Endothelial cell of umbilical vein (primary cell): ENCODE measurements at regions not wholly inside any gene's neighbourhood (a gene's known extent, or its start where the extent isn't known, plus 50 kb on each side); places are given as distances from the start of the nearest gene placed in this dataset.
A peak's percentile ranks its signal among the peaks of the same experiment; 100 is the strongest.

Experiments
- BruUV-seq: library from RNA; stranded (reverse); fragments of 400-500 nt; replicated peaks from 2 replicates; lab custom pipeline; 2021; lab: Mats Ljungman, UMichigan
- CTCF ChIA-PET: fragments of 300-600, 350-600 bp; sonication (Branson Sonifier 250); formaldehyde crosslinking; loops from one replicate; lab custom pipeline; 2021; ENCODE audit warnings: antibody characterized with exemption, inconsistent platforms; lab: Charles Lee
- POLR2A ChIA-PET: fragments of 300-600, 350-600 bp; sonication (Branson Sonifier 250); formaldehyde crosslinking; loops from one replicate; lab custom pipeline; 2021; ENCODE audit warnings: antibody characterized with exemption, inconsistent platforms; lab: Charles Lee
- DNase-seq: peaks from one replicate; pipeline ENCODE4 v3.0.0-alpha.2; 2011; ENCODE audit warnings: low read depth, low spot score
- FAIRE-seq: peaks from 2 replicates; lab custom pipeline; 2011; peaks lifted over from hg19 to GRCh38; lab: Jason Lieb, UNC
- H2AFZ ChIP-seq: 2 replicates; pipeline ENCODE4 v1.6.0; 2012; ENCODE audit warnings: low read depth, low read length, control low read depth, inconsistent platforms
- H3K27ac ChIP-seq: 2 replicates; pipeline ENCODE4 v1.5.1; 2011; ENCODE audit warnings: low read depth, mild to moderate bottlenecking, control low read depth, low read length, moderate library complexity; ENCODE audit not compliant: insufficient read depth
- H3K27me3 ChIP-seq, 2 experiments: 2 replicates each; pipeline versions ENCODE4 v1.6.0 to v1.6.1; 2011; ENCODE audit warnings: low read length in 2 of 2, mixed read lengths in 1 of 2; ENCODE audit not compliant: control insufficient read depth in 2 of 2, insufficient read depth in 2 of 2
- H3K36me3 ChIP-seq, 2 experiments: 2 replicates in 1 of 2; 3 replicates in 1 of 2; pipeline ENCODE4 v1.5.1; 2011; ENCODE audit warnings: low read length in 2 of 2, mild to moderate bottlenecking in 1 of 2, moderate library complexity in 1 of 2; ENCODE audit not compliant: control insufficient read depth in 2 of 2, insufficient read depth in 2 of 2; ENCODE audit errors: extremely low read depth in 1 of 2
- H3K4me1 ChIP-seq: 3 replicates; pipeline ENCODE4 v1.5.1; 2011; ENCODE audit warnings: mild to moderate bottlenecking, low read length; ENCODE audit not compliant: control insufficient read depth, insufficient read depth; ENCODE audit errors: extremely low read depth
- H3K4me2 ChIP-seq: 2 replicates; pipeline ENCODE4 v1.6.1; 2011; ENCODE audit warnings: low read length, control low read depth, mixed read lengths; ENCODE audit not compliant: insufficient read depth
- H3K4me3 ChIP-seq, 3 experiments: fragments of 200-600 bp in 1 of 3; sonication (generic), shearing (Covaris generic) in 1 of 3; replicated peaks in 1 of 3; 2 replicates each; pipeline ENCODE4 v1.5.1; 2011 to 2016; ENCODE audit warnings: control low read depth in 3 of 3, low read length in 3 of 3, mild to moderate bottlenecking in 2 of 3, inconsistent platforms in 1 of 3, low read depth in 1 of 3, moderate library complexity in 1 of 3; ENCODE audit not compliant: insufficient read depth in 1 of 3
- H3K79me2 ChIP-seq: 2 replicates; pipeline ENCODE4 v1.6.0; 2012; ENCODE audit warnings: low read length, inconsistent platforms; ENCODE audit not compliant: control insufficient read depth, insufficient read depth
- H3K9ac ChIP-seq: replicated peaks from 2 replicates; pipeline ENCODE3; 2011; ENCODE audit warnings: low read length, control low read depth; ENCODE audit not compliant: insufficient read depth; ENCODE audit errors: extremely low read depth
- H3K9me1 ChIP-seq: replicated peaks from 3 replicates; pipeline ENCODE4 v1.6.0; 2011; ENCODE audit warnings: mild to moderate bottlenecking, low read length; ENCODE audit not compliant: control insufficient read depth, insufficient read depth; ENCODE audit errors: extremely low read depth
- H3K9me3 ChIP-seq: replicated peaks from 2 replicates; pipeline ENCODE4 v1.5.1; 2012; ENCODE audit warnings: low read length, inconsistent platforms; ENCODE audit not compliant: control insufficient read depth, insufficient read depth
- H4K20me1 ChIP-seq: replicated peaks from 2 replicates; pipeline ENCODE3; 2011; ENCODE audit warnings: mild to moderate bottlenecking, low read length; ENCODE audit not compliant: control insufficient read depth, insufficient read depth; ENCODE audit errors: extremely low read depth
- CTCF ChIP-seq, 2 donors: IDR thresholded peaks; 1 replicate in 1 of 2; 2 replicates in 1 of 2; pipeline ENCODE4 v1.5.1; 2011; ENCODE audit warnings: low read length in 2 of 2, mild to moderate bottlenecking in 2 of 2, moderate library complexity in 2 of 2, control low read depth in 1 of 2, inconsistent platforms in 1 of 2, low read depth in 1 of 2; ENCODE audit not compliant: insufficient read depth in 1 of 2; ENCODE audit errors: extremely low read depth in 1 of 2
- EZH2 ChIP-seq: IDR thresholded peaks from 2 replicates; pipeline ENCODE4 v1.6.1; 2012; ENCODE audit warnings: borderline replicate concordance, low read depth, mild to moderate bottlenecking, moderate library complexity, low read length, inconsistent platforms; ENCODE audit not compliant: severe bottlenecking
- FOS ChIP-seq: IDR thresholded peaks from 2 replicates; pipeline ENCODE4 v1.6.1; 2011; ENCODE audit warnings: mild to moderate bottlenecking, low read length, moderate library complexity, borderline replicate concordance; ENCODE audit not compliant: insufficient read depth
- GATA2 ChIP-seq: IDR thresholded peaks from 2 replicates; pipeline ENCODE4 v1.7.0; 2011; ENCODE audit warnings: low read depth, mild to moderate bottlenecking, moderate library complexity, mixed read lengths, low read length; ENCODE audit not compliant: insufficient read length, insufficient read depth
- JUN ChIP-seq: IDR thresholded peaks from 2 replicates; pipeline ENCODE4 v1.6.1; 2011; ENCODE audit warnings: borderline replicate concordance, low read depth; ENCODE audit not compliant: insufficient read length, insufficient read depth
- MAX ChIP-seq: IDR thresholded peaks from 2 replicates; pipeline ENCODE4 v1.6.1; 2011; ENCODE audit not compliant: insufficient read depth, insufficient read length
- MYC ChIP-seq: IDR thresholded peaks from one replicate; pipeline ENCODE4 v1.6.1; 2011; ENCODE audit warnings: mild to moderate bottlenecking, low read depth, low read length
- POLR2A ChIP-seq: IDR thresholded peaks from 2 replicates; pipeline ENCODE4 v1.6.1; 2012; ENCODE audit warnings: low read depth, mild to moderate bottlenecking, control low read depth, low read length
- POLR2AphosphoS5 ChIP-seq: IDR thresholded peaks from 2 replicates; pipeline ENCODE4 v1.6.1; 2012; ENCODE audit warnings: low read depth, mild to moderate bottlenecking, control low read depth, low read length, moderate library complexity; ENCODE audit not compliant: insufficient read depth
- dilution Hi-C: fragments of 300-500 bp; cut with MboI; formaldehyde crosslinking; loops from one replicate; pipeline ENCODE4 v1.15.0; 2019; ENCODE audit warnings: low sequenced_read_pairs; ENCODE audit not compliant: extremely low pct_ligation_motif_present
- intact Hi-C: fragments of 100-400 bp; cut with micrococcal nuclease; formaldehyde crosslinking; loops from one replicate; pipeline ENCODE4 v1.10.0; 2022

GRCh38 chr1:218588540-218589172 lies 243.5 kb downstream of the TGFB2 start:
- CTCF ChIA-PET: interaction anchor here (0.7 to 1.7 kb wide), 4 partner anchors 10 to 478 kb away, joined by 3 to 4 read pairs (median 3); no protein-coding TSS in a partner anchor
- H3K4me1 ChIP-seq: peaks cover 33% of the 10 kb centered on the region

More at GRCh38 chr1:218588540-218589172, 243.5 kb downstream of the TGFB2 start:
- TF ChIP-seq MYC (no peak), GATA2 (no peak), EZH2 (no peak), POLR2AphosphoS5 (no peak), POLR2A (no peak), JUN (no peak), MAX (no peak), FOS (no peak), CTCF (IDR thresholded peaks at IDR 0.05; ENCODE audit: extremely low read depth in 1 of 2, insufficient read depth in 1 of 2, low read depth in 1 of 2, low read length in 2 of 2) (no peak)
- H3K27me3 ChIP-seq: no peaks in the 10 kb centered on the region
- no peaks in the 10 kb centered on the region for H3K9me1 ChIP-seq
- H4K20me1 ChIP-seq: no peaks in the 10 kb centered on the region
- dilution Hi-C loops (no loop called here), intact Hi-C loops (loop anchor here (5.0 kb wide), 1 partner anchor 226 kb away; no protein-coding TSS in a partner anchor)
- no peaks in the 10 kb centered on the region for H3K9me3 ChIP-seq
- no peak overlapping the region for H3K4me3 ChIP-seq
- peak; percentile 27 for DNase-seq
- H3K36me3 ChIP-seq: no peaks in the 10 kb centered on the region
- no peaks in the 10 kb centered on the region for H3K79me2 ChIP-seq
- FAIRE-seq: no peak
- H2AFZ ChIP-seq: peak overlapping the region; percentile 39
- H3K27ac ChIP-seq: no peak overlapping the region
- POLR2A ChIA-PET: no interaction called here
- no TSS peak for BruUV-seq
- no peak overlapping the region for H3K9ac ChIP-seq
- no peak overlapping the region for H3K4me2 ChIP-seq
